22Rv1 (cell line): ENCODE measurements at regions not wholly inside any gene's neighbourhood (a gene's known extent, or its start where the extent isn't known, plus 50 kb on each side); places are given as distances from the start of the nearest gene placed in this dataset.

Source experiments
- H3K27ac ChIP-seq: fragments of 450-650 bp; 2 replicates; pipeline ENCODE4 v1.5.1; 2017
- ZFX ChIP-seq: fragments of 450-650 bp; IDR thresholded peaks from 2 replicates; pipeline ENCODE4 v1.6.1; 2017; ENCODE audit warnings: antibody characterized with exemption, borderline replicate concordance
- TF ChIP-seq, protein P1 (sequence below): fragments of 450-650 bp; IDR thresholded peaks from 2 replicates; pipeline ENCODE4 v1.5.1; 2017; ENCODE audit warnings: mild to moderate bottlenecking

DNA sequence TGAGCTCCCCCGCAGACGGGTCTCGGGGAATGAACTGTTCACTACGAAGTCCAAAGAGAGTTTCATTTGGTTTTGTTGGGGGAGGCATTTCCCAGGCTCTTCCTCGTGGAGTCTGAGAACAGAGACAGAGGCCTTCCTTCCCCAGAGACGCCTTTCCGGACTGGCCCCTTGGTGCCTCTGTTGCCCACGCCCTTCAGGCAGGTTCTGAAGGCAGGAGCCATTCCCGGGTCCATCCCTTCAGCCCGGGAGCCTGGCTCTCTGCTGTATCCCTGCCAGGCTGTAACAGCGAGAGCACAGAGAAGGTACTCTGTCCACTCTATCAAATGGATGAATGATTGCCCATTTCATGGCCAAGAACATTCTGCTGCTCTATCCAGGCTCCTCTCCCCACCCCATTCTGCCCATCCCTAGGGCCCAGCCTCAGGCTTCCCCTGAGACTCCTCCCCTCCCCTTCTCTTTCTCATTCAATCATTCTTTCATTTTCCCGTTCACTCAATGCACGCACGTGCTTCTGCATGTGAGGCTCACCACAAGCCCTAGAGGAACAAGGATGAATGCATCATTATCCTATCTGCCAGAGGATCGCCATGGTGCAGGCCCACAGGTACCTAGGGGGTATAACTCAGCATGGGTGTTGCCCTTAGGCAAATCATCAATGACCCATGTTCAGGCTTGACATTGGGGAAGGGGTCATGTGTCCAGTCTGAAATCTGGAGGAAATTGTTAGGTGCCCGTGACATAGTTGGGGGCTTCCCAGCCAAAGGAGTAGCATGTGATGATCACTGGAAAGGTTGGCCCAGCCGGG, 298.6 kb downstream of the ZNF536 start:
- TF ChIP-seq, protein P1, sequence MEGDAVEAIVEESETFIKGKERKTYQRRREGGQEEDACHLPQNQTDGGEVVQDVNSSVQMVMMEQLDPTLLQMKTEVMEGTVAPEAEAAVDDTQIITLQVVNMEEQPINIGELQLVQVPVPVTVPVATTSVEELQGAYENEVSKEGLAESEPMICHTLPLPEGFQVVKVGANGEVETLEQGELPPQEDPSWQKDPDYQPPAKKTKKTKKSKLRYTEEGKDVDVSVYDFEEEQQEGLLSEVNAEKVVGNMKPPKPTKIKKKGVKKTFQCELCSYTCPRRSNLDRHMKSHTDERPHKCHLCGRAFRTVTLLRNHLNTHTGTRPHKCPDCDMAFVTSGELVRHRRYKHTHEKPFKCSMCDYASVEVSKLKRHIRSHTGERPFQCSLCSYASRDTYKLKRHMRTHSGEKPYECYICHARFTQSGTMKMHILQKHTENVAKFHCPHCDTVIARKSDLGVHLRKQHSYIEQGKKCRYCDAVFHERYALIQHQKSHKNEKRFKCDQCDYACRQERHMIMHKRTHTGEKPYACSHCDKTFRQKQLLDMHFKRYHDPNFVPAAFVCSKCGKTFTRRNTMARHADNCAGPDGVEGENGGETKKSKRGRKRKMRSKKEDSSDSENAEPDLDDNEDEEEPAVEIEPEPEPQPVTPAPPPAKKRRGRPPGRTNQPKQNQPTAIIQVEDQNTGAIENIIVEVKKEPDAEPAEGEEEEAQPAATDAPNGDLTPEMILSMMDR: no peak
- no peak for TF ChIP-seq ZFX
- H3K27ac ChIP-seq: no peak overlapping the region

DNA sequence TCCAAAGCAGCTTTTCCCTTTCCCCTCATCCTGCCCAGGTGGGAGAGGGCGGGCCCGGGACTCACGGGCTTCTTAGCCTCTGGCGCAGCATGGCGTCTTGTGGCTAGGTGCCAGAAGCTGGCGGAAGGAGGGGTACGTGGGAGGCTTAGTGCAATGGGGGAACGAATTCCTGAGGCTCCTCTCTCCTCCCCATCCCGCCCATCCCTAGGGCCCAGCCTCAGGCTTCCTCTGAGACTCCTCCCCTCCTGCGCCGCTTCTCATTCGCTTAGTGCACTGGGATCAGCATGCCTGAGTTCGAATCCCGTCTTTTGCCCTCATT, 297.8 kb downstream of the ZNF536 start:
- TF ChIP-seq ZFX: no peak
- no peak overlapping the region for H3K27ac ChIP-seq

DNA sequence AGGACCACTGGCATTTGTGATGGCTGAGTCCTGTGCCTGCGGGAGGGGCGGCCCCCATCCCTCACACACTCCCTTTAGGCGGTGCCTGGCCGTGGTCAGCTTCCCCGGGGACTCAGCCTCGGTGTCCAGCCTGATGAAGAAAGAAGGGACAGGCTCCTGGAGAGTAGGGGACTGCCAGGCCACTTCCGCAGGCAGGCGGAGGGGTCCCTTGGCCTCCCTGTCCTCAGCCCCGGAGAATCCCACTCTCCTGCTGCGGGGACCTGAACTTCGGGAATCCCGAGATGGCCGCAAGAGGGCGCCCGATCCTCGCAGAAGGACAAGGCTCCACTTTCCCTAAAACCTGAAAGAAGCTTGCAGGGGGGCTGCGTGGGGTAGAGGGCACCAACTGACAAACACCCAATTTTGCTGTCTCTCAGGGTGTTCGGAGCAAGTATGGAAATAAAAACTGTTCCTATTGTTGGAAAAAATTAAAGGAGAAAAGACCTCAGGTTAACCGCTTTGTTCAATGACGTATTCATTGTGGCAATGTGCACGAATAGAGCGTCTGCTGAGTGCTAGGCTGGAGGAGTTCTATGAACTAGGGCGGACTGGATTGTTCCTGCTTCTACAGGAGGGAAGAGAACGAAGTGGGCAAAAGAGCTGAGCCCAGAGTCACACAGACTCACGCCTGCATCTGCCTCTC, 297.3 kb downstream of the ZNF536 start:
- no peak overlapping the region for H3K27ac ChIP-seq
- TF ChIP-seq ZFX: no peak
- TF ChIP-seq, protein P1: peak; percentile 91

DNA sequence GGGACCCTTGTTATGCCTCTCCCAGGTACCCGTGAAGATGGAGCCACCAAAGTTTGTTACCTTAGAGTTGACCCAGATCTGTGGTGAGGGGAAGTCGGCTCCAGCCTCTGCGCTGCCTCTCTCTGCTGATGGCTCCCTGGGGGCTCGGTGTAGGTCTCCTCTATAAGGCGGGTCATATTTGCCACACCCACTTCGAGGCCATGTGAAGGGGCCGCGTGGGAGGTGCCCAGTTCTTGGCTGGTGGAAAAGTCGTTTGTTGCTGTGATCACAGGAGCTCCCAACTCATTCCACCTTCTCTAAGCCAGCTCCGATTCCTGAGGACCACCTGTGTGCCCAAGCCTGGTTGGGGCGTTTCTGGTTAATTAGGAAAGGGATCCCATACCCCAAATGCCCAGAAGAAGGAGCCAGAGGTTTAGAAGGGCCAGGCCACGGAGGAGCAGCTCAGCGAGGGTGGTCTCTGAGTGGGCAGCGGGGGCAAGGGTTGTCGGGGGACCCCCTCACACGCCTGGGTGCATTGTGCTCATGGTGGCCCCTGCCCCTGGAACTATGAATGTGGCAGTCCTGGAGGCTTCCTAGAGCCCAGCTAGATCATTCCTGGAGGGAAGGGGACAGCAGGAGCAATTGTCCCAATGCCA, 296.5 kb downstream of the ZNF536 start:
- no peak for TF ChIP-seq ZFX
- TF ChIP-seq, protein P1: no peak
- H3K27ac ChIP-seq: no peak overlapping the region

DNA sequence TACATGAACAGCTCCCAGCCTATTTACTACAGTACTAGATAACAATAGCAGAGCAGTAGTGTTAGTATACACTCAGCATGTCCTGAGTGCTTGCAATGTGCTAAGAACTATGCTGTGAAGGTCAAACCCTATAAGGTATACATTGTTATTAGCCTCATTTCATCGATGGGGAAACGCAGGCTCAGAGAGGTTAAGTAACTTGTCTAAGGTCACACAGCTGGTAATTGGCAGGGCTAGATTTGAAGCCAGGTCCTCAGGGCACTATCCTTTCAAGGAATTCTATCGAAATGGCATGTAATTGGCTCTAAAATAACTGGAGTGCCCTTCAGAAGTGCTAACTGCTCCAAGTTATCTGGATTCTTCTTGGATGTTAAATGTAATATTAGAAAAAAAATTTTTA, 295.6 kb downstream of the ZNF536 start:
- no peak for TF ChIP-seq ZFX
- TF ChIP-seq, protein P1: no peak
- H3K27ac ChIP-seq: no peak overlapping the region

DNA sequence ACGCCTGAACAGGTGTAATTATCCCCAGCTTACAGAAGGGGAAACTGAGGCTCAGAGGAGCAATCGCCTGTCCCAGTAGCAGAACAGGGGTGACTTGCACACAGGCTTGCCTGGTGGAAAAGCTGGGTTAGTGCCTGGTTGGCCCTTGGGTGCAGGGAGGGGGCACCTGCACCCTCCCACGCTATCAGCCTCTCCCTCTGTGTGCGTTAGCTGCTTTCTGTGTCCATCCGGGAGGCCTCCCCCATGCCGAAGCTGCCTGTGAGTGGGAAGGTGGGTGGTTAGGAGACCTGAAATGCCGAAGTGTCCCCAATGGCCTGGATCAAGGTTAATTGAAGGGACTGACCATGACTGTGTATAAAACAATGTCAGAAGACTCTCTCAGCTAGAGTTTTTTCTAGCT, 295.0 kb downstream of the ZNF536 start:
- no peak for TF ChIP-seq ZFX
- TF ChIP-seq, protein P1: no peak
- no peak overlapping the region for H3K27ac ChIP-seq

DNA sequence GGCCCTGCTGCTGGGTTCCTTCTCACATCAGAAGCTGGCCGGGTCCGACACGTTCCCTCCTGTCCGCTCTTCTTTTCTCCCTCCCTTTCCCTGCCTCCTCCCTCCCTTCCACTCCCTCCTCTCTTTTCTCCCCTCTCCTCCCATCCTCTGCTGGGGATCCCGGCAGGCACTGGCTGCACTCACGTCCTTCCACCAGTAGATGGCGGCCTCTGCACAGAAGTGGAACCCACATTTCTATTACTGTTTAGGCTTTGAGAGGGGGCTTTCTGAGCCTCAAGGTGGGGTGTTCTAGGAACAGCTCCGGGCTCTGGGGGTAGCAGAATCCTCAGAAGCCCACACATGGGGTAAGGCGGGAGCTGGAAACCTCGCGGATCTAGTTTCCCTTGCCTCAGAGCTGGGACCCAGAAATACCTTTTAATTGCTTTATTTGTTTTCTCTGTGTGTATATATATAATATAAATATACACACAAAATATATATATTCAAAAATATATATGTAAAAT, 294.2 kb downstream of the ZNF536 start:
- TF ChIP-seq, protein P1: peak; percentile 90
- no peak for TF ChIP-seq ZFX
- H3K27ac ChIP-seq: no peak overlapping the region
